Epithelial cell of esophagus (primary cell): ENCODE measurements at regions not wholly inside any gene's neighbourhood (a gene's known extent, or its start where the extent isn't known, plus 50 kb on each side); places are given as distances from the start of the nearest gene placed in this dataset.

Source experiments
- DNase-seq: peaks from one replicate; pipeline ENCODE4 v3.0.0; 2010; ENCODE audit warnings: low read depth
- H3K4me3 ChIP-seq: 2 replicates; pipeline ENCODE4 v1.5.1; 2011; ENCODE audit warnings: mild to moderate bottlenecking, low read length, control low read depth
- TF ChIP-seq, protein P1 (sequence below): IDR thresholded peaks from 2 replicates; pipeline ENCODE4 v1.5.1; 2011; ENCODE audit warnings: low read depth, mild to moderate bottlenecking, low read length, control low read depth, inconsistent platforms; ENCODE audit not compliant: insufficient read depth; ENCODE audit errors: missing control alignments

DNA sequence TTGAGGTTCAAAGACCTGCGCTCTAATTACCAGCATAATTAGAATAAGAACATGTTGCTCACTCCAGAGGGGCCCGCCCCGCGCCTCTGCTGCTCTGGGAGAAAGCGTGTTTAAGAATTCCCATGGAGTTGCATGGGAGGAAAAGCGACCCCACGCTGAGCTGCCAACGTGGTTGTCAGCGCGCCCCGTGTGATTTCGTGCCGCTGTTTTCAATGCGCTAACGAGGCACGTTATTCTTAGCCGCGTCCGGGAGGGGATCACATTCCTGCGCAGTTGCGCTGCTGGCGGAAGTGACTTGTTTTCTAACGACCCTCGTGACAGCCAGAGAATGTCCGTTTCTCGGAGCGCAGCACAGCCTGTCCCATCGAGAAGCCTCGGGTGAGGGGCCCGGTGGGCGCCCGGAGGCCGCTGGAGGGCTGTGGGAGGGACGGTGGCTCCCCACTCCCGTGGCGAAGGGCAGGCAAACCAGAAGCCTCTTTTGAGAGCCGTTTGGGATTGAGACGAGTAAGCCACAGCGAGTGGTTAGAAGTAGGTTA is 173.8 kb upstream of the SOX1 start:
- TF ChIP-seq, protein P1, sequence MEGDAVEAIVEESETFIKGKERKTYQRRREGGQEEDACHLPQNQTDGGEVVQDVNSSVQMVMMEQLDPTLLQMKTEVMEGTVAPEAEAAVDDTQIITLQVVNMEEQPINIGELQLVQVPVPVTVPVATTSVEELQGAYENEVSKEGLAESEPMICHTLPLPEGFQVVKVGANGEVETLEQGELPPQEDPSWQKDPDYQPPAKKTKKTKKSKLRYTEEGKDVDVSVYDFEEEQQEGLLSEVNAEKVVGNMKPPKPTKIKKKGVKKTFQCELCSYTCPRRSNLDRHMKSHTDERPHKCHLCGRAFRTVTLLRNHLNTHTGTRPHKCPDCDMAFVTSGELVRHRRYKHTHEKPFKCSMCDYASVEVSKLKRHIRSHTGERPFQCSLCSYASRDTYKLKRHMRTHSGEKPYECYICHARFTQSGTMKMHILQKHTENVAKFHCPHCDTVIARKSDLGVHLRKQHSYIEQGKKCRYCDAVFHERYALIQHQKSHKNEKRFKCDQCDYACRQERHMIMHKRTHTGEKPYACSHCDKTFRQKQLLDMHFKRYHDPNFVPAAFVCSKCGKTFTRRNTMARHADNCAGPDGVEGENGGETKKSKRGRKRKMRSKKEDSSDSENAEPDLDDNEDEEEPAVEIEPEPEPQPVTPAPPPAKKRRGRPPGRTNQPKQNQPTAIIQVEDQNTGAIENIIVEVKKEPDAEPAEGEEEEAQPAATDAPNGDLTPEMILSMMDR = no peak
- H3K4me3 ChIP-seq = no peak overlapping the region
- no peak for DNase-seq

DNA sequence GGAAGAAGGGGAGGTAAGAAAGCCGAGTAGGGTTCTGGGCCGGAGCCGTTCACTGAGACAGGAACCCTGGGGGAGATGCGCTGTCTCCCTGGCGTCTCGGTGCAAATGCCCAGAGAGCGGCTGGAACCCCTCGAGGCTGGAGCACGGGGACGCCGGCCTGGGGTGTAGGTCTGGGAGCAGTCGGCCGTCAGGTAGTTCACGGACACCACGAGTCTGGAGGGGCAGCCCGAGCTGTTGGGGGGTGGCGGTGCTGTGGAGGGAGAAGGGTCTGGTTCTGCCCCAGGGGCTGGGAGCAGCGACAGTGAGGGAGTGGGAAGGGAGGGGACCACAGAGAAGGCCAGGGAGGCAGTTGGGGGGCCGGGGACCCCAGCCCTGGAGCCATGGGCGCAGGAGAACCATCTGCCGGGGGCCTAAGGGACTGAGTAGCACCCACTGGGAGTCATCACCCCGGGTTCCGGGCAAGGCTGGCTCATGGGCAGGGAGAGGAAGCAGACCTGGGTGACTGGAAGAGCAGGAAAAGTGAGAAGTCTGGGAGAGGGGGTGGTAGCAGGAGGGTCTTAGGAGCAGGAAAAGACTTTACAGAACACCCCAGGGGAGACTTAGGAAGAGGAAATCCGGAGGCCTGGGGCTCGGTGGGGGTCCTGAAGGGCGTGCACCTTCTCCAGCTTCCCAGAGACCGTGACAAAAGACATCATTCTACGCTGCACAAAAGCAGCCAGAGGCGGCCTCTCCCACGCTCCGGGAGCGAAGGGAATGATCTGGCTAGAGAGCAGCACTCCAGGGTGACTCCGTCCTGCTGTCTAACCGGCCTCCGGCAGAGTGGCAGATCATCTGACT is 173.1 kb upstream of the SOX1 start:
- no peak overlapping the region for H3K4me3 ChIP-seq
- no peak for DNase-seq
- TF ChIP-seq, protein P1 = no peak

DNA sequence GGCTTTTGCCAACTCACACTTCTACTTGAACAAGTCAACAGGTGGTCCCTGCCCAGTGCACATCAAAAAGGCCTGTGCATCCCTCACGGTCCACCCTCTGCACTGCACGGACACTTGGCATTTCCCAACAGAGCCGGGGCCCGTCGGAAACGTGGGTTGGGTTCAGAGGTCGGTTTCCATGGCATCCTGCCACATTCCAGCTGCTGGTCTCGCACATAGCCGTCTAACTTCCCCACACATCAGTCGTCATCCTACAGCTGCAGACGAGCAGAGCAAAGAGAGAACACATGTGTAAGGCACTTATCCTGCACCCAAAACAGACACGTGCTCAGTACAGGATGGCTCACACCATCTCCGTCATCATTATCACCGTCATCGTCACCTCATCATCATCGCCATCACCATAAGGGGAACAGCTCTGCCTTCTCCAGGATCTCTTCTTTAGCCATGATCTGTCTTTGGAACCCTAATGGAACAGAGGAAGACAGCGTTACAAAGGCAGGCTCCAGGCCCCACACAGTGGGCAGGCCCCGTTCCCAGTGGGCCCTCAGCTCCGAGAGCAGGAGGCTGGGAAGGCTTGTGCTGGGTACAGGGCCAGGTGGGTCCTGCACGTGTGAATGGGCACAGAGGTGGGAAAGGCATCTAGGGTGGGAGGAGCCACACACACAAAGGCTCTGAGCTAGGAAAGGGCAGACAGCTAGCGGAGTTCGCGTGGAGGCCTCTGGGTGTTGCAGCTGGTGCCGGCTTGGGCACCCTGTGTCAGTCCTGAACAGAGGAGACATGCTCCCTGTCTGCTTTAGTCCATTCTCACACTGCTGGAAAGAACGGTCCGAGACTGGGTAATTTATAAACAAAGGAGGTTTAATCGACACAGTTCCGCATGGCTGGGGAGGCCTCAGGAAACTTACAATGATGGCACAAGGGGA is 170.8 kb upstream of the SOX1 start:
- no peak for DNase-seq
- H3K4me3 ChIP-seq = no peak overlapping the region
- TF ChIP-seq, protein P1 = no peak

DNA sequence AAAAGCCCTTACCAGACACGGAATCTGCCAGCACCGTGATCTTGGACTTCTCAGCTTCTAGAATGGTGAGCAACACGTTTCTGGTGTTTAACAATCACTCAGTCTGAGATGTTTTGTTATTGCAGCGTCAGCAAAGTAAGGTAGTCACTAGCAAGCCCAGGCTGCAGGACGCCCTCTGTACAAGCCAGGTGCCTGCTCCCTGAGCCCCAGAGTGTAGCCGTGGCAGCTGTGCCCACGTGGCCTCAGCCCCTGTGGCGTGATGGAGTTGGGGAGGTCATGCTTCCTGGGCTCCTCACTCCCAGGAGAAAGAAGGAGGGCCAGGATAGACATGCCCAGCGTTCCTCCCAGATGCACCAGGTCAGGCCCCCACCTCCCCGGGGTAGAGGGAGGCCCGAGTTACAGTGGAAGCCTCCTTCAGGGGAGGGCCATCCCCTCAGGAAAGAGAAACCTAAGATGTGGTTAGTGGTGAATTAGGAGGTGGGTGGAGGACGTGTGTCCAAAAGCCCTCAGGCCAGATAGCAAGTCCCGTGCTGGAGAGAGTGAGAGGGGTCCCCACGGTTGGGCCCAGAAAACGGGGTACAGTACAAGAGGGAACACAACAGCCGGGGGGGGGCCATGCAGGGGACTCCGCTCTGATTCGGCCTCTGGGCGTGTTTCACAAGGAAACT is 169.6 kb upstream of the SOX1 start:
- TF ChIP-seq, protein P1 = no peak
- no peak for DNase-seq

DNA sequence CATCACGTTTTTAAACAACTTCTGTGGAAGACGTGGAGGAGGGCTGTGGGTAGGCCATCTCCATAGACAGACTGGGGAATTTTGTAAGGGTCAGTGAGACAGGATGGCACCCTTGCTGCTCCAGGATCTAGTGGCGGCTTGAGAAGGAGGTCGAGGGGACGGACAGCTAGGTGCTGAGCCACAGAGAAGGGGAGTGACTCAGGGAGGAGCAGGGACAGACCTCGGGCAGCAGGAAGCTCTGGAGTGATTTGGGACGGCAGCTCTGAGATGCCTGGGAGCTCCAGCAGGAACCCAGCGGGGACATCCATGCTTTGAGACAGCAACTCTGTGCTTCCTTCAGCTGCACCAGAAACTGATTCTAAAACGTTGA is 169.1 kb upstream of the SOX1 start:
- H3K4me3 ChIP-seq = no peak overlapping the region
- DNase-seq = no peak
- TF ChIP-seq, protein P1 = no peak

More for the DNA sequence above, 169.6 kb upstream of the SOX1 start:
- H3K4me3 ChIP-seq = no peak overlapping the region

DNA sequence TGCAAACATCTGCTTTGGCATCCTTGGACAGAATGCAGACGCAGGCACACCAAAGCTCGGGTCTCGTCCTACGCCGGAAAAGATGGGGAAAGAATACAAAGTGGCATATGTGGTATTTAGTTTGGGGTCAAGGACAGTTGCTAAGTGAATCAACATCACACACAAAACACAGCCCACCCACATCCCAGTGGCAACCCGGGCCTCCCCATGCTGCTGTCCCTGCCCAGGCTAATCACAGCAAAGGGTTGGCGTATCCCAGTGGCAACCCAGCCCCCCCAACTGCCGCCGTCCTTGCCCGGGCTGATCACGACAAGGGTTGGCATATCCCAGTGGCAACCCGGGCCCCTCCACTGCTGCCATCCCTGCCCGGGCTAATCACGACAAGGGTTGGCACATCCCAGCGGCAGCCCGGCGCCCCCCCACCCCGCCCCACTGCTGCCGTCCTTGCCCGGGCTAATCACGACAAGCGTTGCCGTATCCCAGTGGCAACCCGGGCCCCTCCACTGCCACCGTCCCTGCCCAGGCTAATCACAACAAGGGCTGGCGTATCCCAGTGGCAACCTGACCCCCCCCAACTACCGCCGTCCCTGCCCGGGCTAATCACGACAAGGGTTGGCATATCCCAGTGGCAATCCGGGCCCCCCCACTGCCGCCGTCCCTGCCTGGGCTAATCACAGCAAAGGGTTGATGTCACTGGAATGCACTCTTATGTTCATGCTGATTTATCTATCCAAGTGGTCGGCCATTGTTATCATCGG is 167.8 kb upstream of the SOX1 start:
- H3K4me3 ChIP-seq = no peak overlapping the region
- TF ChIP-seq, protein P1 = no peak
- no peak for DNase-seq
